ENCODE measurements at regions not wholly inside any gene's neighbourhood (a gene's known extent, or its start where the extent isn't known, plus 50 kb on each side); places are given as distances from the start of the nearest gene placed in this dataset.

- no peak for TF ChIP-seq CTCF (IDR thresholded peaks at IDR 0.05)
- no peak for TF ChIP-seq POLR2A (IDR thresholded peaks at IDR 0.05)
These were observed 541.3 kb upstream of the BTBD3 start for GRCh38 chr20:11376420-11376819.

Data from lower leg skin (tissue), 3 donors.